Small intestine (tissue), 7 donors: ENCODE measurements at regions not wholly inside any gene's neighbourhood (a gene's known extent, or its start where the extent isn't known, plus 50 kb on each side); places are given as distances from the start of the nearest gene placed in this dataset.

ENCODE experiments used
- DNase-seq, 2 donors: peaks; one replicate each; pipeline versions ENCODE4 v3.0.0 to v3.0.0-alpha.2; 2013
- FAIRE-seq: peaks from 2 replicates; lab custom pipeline; 2012; peaks lifted over from hg19 to GRCh38; lab: Jason Lieb, UNC
- H3K27ac ChIP-seq, 3 donors: one replicate each; pipeline ENCODE4 v1.5.1; 2013; ENCODE audit warnings: low read length in 2 of 3, mild to moderate bottlenecking in 2 of 3, control low read depth in 1 of 3, inconsistent platforms in 1 of 3, low read depth in 1 of 3, moderate library complexity in 1 of 3
- H3K27me3 ChIP-seq, 3 donors: one replicate each; pipeline ENCODE4 v1.6.1; 2013; ENCODE audit warnings: low read length in 3 of 3, inconsistent platforms in 1 of 3; ENCODE audit not compliant: control insufficient read depth in 3 of 3, insufficient read depth in 3 of 3
- H3K36me3 ChIP-seq, 3 donors: one replicate each; pipeline ENCODE4 v1.6.1; 2013; ENCODE audit warnings: low read length in 3 of 3, inconsistent platforms in 1 of 3, low read depth in 1 of 3, mild to moderate bottlenecking in 1 of 3, moderate library complexity in 1 of 3; ENCODE audit not compliant: control insufficient read depth in 3 of 3, insufficient read depth in 2 of 3
- H3K4me1 ChIP-seq, 3 donors: one replicate each; pipeline ENCODE4 v1.6.1; 2013; ENCODE audit warnings: low read length in 2 of 3, inconsistent platforms in 1 of 3, low read depth in 1 of 3, mild to moderate bottlenecking in 1 of 3, moderate library complexity in 1 of 3; ENCODE audit not compliant: control insufficient read depth in 3 of 3, insufficient read depth in 2 of 3
- H3K4me3 ChIP-seq, 3 donors: one replicate each; pipeline ENCODE4 v1.5.1; 2013; ENCODE audit warnings: low read length in 3 of 3, control low read depth in 1 of 3, inconsistent platforms in 1 of 3, low read depth in 1 of 3, mild to moderate bottlenecking in 1 of 3, moderate library complexity in 1 of 3
- H3K9me3 ChIP-seq, 2 donors: one replicate each; pipeline ENCODE4 v1.6.1; 2013; ENCODE audit warnings: low read depth in 1 of 2, low read length in 1 of 2; ENCODE audit not compliant: control insufficient read depth in 2 of 2, insufficient read depth in 1 of 2
- WGBS, 3 donors: extraction: QIAGEN DNeasy Blood & Tissue Kit; methylation state at CpG; one replicate each; pipeline ENCODE4 v1.1.7; 2013; 5-methylcytosine and 5-hydroxymethylcytosine counted together
- donor health status: healthy with polysubstance abuse.
- donor health status: control.
- donor health status: control.
- donor health status: Bipolar disorder and iron deficiency.
- donor health status: healthy.

GRCh38 chr10:118853916-118854315, 99.1 kb upstream of the CACUL1 start:
- no peak for FAIRE-seq
- no peaks in the 10 kb centered on the region for H3K4me1 ChIP-seq

GRCh38 chr10:118856106-118856505, 101.3 kb upstream of the CACUL1 start:
- 79 to 87% (median 84%) methylated on average over 3 of the region's 3 CpGs for WGBS, 3 donors

More at GRCh38 chr10:118853916-118854315, 99.1 kb upstream of the CACUL1 start:
- Histone ChIP-seq H3K9me3 (no peaks in the 10 kb centered on the region), H3K36me3 (no peaks in the 10 kb centered on the region), H3K27ac (no peak overlapping the region), H3K4me3 (no peak overlapping the region), H3K27me3 (no peaks in the 10 kb centered on the region)
- WGBS, 3 donors: 65 to 68% (median 66%) methylated on average over 6 of the region's 6 CpGs
- DNase-seq: no peak

DNA sequence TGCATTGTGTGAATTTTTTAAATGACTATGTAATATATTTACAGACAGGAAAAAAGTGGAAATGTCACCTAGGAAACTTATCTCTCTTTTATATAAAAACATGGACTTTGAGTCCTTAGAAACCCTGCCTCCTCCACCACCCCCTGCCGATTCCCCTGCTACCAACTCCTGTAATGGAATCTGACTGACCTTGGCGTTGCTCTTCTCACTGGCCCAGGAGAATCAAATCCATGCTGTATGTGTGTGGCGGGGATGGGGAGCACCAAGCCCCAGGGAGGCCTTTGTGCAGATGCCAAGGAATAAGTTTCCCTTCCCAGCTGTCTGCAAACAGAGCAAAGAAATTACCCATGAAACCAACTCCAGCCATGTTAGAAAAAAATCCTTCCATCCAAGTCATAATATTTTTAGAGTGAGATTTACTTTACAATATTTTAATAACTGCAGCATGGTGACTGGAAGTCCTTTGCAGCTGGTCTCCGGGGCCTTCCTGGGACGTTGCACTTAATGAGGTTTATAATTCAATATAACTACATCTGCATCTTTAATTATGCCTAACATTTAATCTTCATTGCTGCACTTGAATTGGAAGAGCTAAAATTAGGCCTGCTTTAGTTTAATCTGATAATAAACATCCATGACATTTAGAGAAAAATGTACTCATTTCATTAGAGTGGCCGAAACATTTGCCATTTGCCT, 111.4 kb upstream of the CACUL1 start:
- H3K4me1 ChIP-seq: no peaks in the 10 kb centered on the region
- 47 to 54% (median 51%) methylated on average over 6 of the region's 6 CpGs for WGBS, 3 donors
- DNase-seq (peak in 1 of 2 donors; percentile 26), FAIRE-seq (no peak)
- no peaks in the 10 kb centered on the region for H3K9me3 ChIP-seq
- H3K27ac ChIP-seq: no peak overlapping the region
- H3K27me3 ChIP-seq: no peaks in the 10 kb centered on the region
- H3K4me3 ChIP-seq: no peak overlapping the region
- H3K36me3 ChIP-seq: no peaks in the 10 kb centered on the region

More at GRCh38 chr10:118856106-118856505, 101.3 kb upstream of the CACUL1 start:
- Histone ChIP-seq H3K9me3 (no peaks in the 10 kb centered on the region), H3K27me3 (no peaks in the 10 kb centered on the region), H3K27ac (no peak overlapping the region), H3K36me3 (no peaks in the 10 kb centered on the region), H3K4me1 (no peaks in the 10 kb centered on the region), H3K4me3 (no peak overlapping the region)
- DNase-seq (no peak), FAIRE-seq (no peak)

GRCh38 chr10:118867768-118868167, 113.0 kb upstream of the CACUL1 start:
- H3K4me1 ChIP-seq: no peaks in the 10 kb centered on the region
- no peaks in the 10 kb centered on the region for H3K9me3 ChIP-seq
- H3K4me3 ChIP-seq: no peak overlapping the region
- DNase-seq (no peak), FAIRE-seq (no peak)
- WGBS, 3 donors: 91 to 93% (median 91%) methylated on average over 3 of the region's 3 CpGs
- no peaks in the 10 kb centered on the region for H3K27me3 ChIP-seq
- no peaks in the 10 kb centered on the region for H3K36me3 ChIP-seq
- no peak overlapping the region for H3K27ac ChIP-seq

- Histone ChIP-seq H3K27me3 (no peaks in the 10 kb centered on the region), H3K4me3 (no peak overlapping the region), H3K36me3 (no peaks in the 10 kb centered on the region), H3K9me3 (no peaks in the 10 kb centered on the region), H3K4me1 (no peaks in the 10 kb centered on the region), H3K27ac (no peak overlapping the region)
- FAIRE-seq (no peak), DNase-seq (no peak)
- WGBS, 3 donors: 50 to 84% (median 74%) methylated on average over 5 of the region's 5 CpGs
Measured at GRCh38 chr10:118868589-118868988, 113.8 kb upstream of the CACUL1 start.

DNA sequence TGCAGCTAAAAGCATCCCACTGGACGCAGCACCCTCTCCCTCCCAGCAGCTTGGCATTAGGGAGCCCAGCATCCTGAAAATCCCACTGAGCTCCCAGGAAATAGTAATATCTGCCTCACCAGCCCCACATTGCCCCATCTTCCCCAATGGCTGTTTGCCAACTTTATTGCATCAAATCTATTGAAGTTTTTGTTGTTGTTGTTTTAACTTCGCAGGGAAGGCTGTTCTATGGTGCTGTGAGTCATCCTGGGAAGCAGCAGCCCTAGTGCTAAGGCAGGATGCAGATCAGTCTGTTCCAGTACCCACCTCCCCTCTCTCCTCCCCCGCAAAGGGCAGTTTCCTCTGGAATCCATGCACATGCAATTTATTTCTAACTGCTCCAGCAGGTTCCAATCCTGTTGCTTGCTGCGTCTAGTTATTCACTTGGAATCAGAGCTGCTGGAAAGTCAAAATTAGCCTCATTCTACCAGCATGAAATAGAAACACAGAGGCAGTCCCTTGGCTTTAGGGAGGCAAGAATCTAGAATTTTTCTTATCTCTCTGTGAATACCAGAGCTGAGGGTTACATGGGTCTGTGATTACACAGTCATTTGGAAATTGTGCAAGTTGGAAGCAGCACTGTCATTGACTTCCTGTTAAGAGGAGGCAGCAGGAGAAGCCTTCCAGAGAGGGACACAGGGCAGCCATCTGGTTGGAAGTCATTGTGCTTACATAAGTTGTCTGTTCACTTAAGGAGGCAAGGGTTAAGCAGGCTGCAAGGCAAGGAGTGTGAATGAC, 115.9 kb upstream of the CACUL1 start:
- no peaks in the 10 kb centered on the region for H3K4me1 ChIP-seq
- no peak overlapping the region for H3K4me3 ChIP-seq
- no peak for FAIRE-seq
- DNase-seq: peak in 1 of 2 donors; percentile 9
- no peaks in the 10 kb centered on the region for H3K27me3 ChIP-seq
- WGBS, 3 donors: 35 to 46% (median 42%) methylated on average over 4 of the region's 4 CpGs
- H3K27ac ChIP-seq: no peak overlapping the region
- H3K36me3 ChIP-seq: no peaks in the 10 kb centered on the region
- no peaks in the 10 kb centered on the region for H3K9me3 ChIP-seq

GRCh38 chr10:118871244-118871865, 116.6 kb upstream of the CACUL1 start:
- Histone ChIP-seq H3K36me3 (no peaks in the 10 kb centered on the region), H3K27me3 (no peaks in the 10 kb centered on the region), H3K4me3 (no peak overlapping the region), H3K27ac (peak overlapping the region in 1 of 3 donors; percentile 6), H3K9me3 (no peaks in the 10 kb centered on the region), H3K4me1 (no peaks in the 10 kb centered on the region)
- DNase-seq (no peak), FAIRE-seq (no peak)
- WGBS, 3 donors: 67 to 74% (median 69%) methylated on average over 2 of the region's 2 CpGs

DNA sequence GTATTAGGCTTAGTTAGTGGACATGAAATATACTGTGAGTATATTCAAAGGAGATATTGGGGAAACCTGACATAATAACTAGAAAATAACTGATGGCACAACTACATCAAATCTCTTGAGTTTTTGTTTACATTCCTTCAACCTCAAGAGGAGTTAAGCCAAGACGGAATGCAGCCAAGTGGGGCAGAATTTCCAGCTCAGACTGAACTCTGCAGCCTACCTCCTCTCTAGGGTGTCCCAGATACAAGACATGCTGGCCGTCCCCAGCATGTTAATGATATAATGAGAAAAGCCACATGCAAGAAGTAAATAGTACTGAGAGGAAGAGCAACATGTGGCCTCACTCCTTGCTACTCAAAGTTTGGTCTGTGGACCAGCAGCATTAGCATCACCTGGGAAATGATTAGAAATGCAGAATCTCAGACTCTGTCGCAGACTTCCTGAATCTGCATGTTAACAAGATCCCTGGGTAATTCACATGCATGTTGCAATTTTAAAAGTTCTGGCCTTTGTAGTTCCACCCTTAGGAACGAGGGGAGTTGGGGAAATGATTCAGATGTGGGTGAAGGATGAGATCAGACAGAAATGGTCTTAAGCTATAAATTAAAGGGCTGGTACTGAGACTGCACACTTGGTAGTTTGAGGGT, 118.4 kb upstream of the CACUL1 start:
- no peak overlapping the region for H3K27ac ChIP-seq
- no peaks in the 10 kb centered on the region for H3K9me3 ChIP-seq
- WGBS, 3 donors: 49 to 57% (median 53%) methylated on average over 4 of the region's 4 CpGs
- H3K4me3 ChIP-seq: no peak overlapping the region
- no peak for FAIRE-seq
- no peaks in the 10 kb centered on the region for H3K36me3 ChIP-seq
- DNase-seq: no peak
- H3K27me3 ChIP-seq: no peaks in the 10 kb centered on the region
- H3K4me1 ChIP-seq: no peaks in the 10 kb centered on the region
